Endothelial cell of umbilical vein (primary cell): ENCODE measurements at regions not wholly inside any gene's neighbourhood (a gene's known extent, or its start where the extent isn't known, plus 50 kb on each side); places are given as distances from the start of the nearest gene placed in this dataset.

Source experiments
- BruUV-seq: library from RNA; stranded (reverse); fragments of 400-500 nt; replicated peaks from 2 replicates; lab custom pipeline; 2021; lab: Mats Ljungman, UMichigan
- CTCF ChIA-PET: fragments of 300-600, 350-600 bp; sonication (Branson Sonifier 250); formaldehyde crosslinking; loops from one replicate; lab custom pipeline; 2021; ENCODE audit warnings: antibody characterized with exemption, inconsistent platforms; lab: Charles Lee
- POLR2A ChIA-PET: fragments of 300-600, 350-600 bp; sonication (Branson Sonifier 250); formaldehyde crosslinking; loops from one replicate; lab custom pipeline; 2021; ENCODE audit warnings: antibody characterized with exemption, inconsistent platforms; lab: Charles Lee
- DNase-seq: peaks from one replicate; pipeline ENCODE4 v3.0.0-alpha.2; 2011; ENCODE audit warnings: low read depth, low spot score
- FAIRE-seq: peaks from 2 replicates; lab custom pipeline; 2011; peaks lifted over from hg19 to GRCh38; lab: Jason Lieb, UNC
- H2AFZ ChIP-seq: 2 replicates; pipeline ENCODE4 v1.6.0; 2012; ENCODE audit warnings: low read depth, low read length, control low read depth, inconsistent platforms
- H3K27ac ChIP-seq: 2 replicates; pipeline ENCODE4 v1.5.1; 2011; ENCODE audit warnings: low read depth, mild to moderate bottlenecking, control low read depth, low read length, moderate library complexity; ENCODE audit not compliant: insufficient read depth
- H3K27me3 ChIP-seq, 2 experiments: 2 replicates each; pipeline versions ENCODE4 v1.6.0 to v1.6.1; 2011; ENCODE audit warnings: low read length in 2 of 2, mixed read lengths in 1 of 2; ENCODE audit not compliant: control insufficient read depth in 2 of 2, insufficient read depth in 2 of 2
- H3K36me3 ChIP-seq, 2 experiments: 2 replicates in 1 of 2; 3 replicates in 1 of 2; pipeline ENCODE4 v1.5.1; 2011; ENCODE audit warnings: low read length in 2 of 2, mild to moderate bottlenecking in 1 of 2, moderate library complexity in 1 of 2; ENCODE audit not compliant: control insufficient read depth in 2 of 2, insufficient read depth in 2 of 2; ENCODE audit errors: extremely low read depth in 1 of 2
- H3K4me1 ChIP-seq: 3 replicates; pipeline ENCODE4 v1.5.1; 2011; ENCODE audit warnings: mild to moderate bottlenecking, low read length; ENCODE audit not compliant: control insufficient read depth, insufficient read depth; ENCODE audit errors: extremely low read depth
- H3K4me2 ChIP-seq: 2 replicates; pipeline ENCODE4 v1.6.1; 2011; ENCODE audit warnings: low read length, control low read depth, mixed read lengths; ENCODE audit not compliant: insufficient read depth
- H3K4me3 ChIP-seq, 3 experiments: fragments of 200-600 bp in 1 of 3; sonication (generic), shearing (Covaris generic) in 1 of 3; replicated peaks in 1 of 3; 2 replicates each; pipeline ENCODE4 v1.5.1; 2011 to 2016; ENCODE audit warnings: control low read depth in 3 of 3, low read length in 3 of 3, mild to moderate bottlenecking in 2 of 3, inconsistent platforms in 1 of 3, low read depth in 1 of 3, moderate library complexity in 1 of 3; ENCODE audit not compliant: insufficient read depth in 1 of 3
- H3K79me2 ChIP-seq: 2 replicates; pipeline ENCODE4 v1.6.0; 2012; ENCODE audit warnings: low read length, inconsistent platforms; ENCODE audit not compliant: control insufficient read depth, insufficient read depth
- H3K9ac ChIP-seq: replicated peaks from 2 replicates; pipeline ENCODE3; 2011; ENCODE audit warnings: low read length, control low read depth; ENCODE audit not compliant: insufficient read depth; ENCODE audit errors: extremely low read depth
- H3K9me1 ChIP-seq: replicated peaks from 3 replicates; pipeline ENCODE4 v1.6.0; 2011; ENCODE audit warnings: mild to moderate bottlenecking, low read length; ENCODE audit not compliant: control insufficient read depth, insufficient read depth; ENCODE audit errors: extremely low read depth
- H3K9me3 ChIP-seq: replicated peaks from 2 replicates; pipeline ENCODE4 v1.5.1; 2012; ENCODE audit warnings: low read length, inconsistent platforms; ENCODE audit not compliant: control insufficient read depth, insufficient read depth
- H4K20me1 ChIP-seq: replicated peaks from 2 replicates; pipeline ENCODE3; 2011; ENCODE audit warnings: mild to moderate bottlenecking, low read length; ENCODE audit not compliant: control insufficient read depth, insufficient read depth; ENCODE audit errors: extremely low read depth
- CTCF ChIP-seq, 2 donors: IDR thresholded peaks; 1 replicate in 1 of 2; 2 replicates in 1 of 2; pipeline ENCODE4 v1.5.1; 2011; ENCODE audit warnings: low read length in 2 of 2, mild to moderate bottlenecking in 2 of 2, moderate library complexity in 2 of 2, control low read depth in 1 of 2, inconsistent platforms in 1 of 2, low read depth in 1 of 2; ENCODE audit not compliant: insufficient read depth in 1 of 2; ENCODE audit errors: extremely low read depth in 1 of 2
- EZH2 ChIP-seq: IDR thresholded peaks from 2 replicates; pipeline ENCODE4 v1.6.1; 2012; ENCODE audit warnings: borderline replicate concordance, low read depth, mild to moderate bottlenecking, moderate library complexity, low read length, inconsistent platforms; ENCODE audit not compliant: severe bottlenecking
- FOS ChIP-seq: IDR thresholded peaks from 2 replicates; pipeline ENCODE4 v1.6.1; 2011; ENCODE audit warnings: mild to moderate bottlenecking, low read length, moderate library complexity, borderline replicate concordance; ENCODE audit not compliant: insufficient read depth
- GATA2 ChIP-seq: IDR thresholded peaks from 2 replicates; pipeline ENCODE4 v1.7.0; 2011; ENCODE audit warnings: low read depth, mild to moderate bottlenecking, moderate library complexity, mixed read lengths, low read length; ENCODE audit not compliant: insufficient read length, insufficient read depth
- MAX ChIP-seq: IDR thresholded peaks from 2 replicates; pipeline ENCODE4 v1.6.1; 2011; ENCODE audit not compliant: insufficient read depth, insufficient read length
- MYC ChIP-seq: IDR thresholded peaks from one replicate; pipeline ENCODE4 v1.6.1; 2011; ENCODE audit warnings: mild to moderate bottlenecking, low read depth, low read length
- POLR2A ChIP-seq: IDR thresholded peaks from 2 replicates; pipeline ENCODE4 v1.6.1; 2012; ENCODE audit warnings: low read depth, mild to moderate bottlenecking, control low read depth, low read length
- POLR2AphosphoS5 ChIP-seq: IDR thresholded peaks from 2 replicates; pipeline ENCODE4 v1.6.1; 2012; ENCODE audit warnings: low read depth, mild to moderate bottlenecking, control low read depth, low read length, moderate library complexity; ENCODE audit not compliant: insufficient read depth
- dilution Hi-C: fragments of 300-500 bp; cut with MboI; formaldehyde crosslinking; loops from one replicate; pipeline ENCODE4 v1.15.0; 2019; ENCODE audit warnings: low sequenced_read_pairs; ENCODE audit not compliant: extremely low pct_ligation_motif_present
- intact Hi-C: fragments of 100-400 bp; cut with micrococcal nuclease; formaldehyde crosslinking; loops from one replicate; pipeline ENCODE4 v1.10.0; 2022

DNA sequence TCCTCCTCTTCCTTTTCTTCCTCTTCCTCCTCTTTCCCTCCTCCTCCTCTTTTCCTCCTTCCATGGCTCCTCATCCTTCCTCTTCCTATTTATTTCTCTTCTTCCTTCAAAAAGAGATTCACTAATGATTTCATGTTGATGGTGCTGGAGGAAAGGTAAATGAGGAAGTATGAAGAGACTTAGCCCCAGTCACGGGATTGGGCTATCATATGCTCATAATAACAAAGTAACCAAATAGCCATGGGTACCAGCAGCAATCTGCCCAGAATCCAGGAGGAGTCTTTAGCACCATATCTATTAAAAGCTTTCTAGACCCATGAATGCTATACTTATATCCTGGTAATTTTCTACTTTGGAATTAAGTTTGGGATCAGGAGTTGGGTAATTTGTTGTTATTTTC, 910.9 kb upstream of the MAP3K7 start:
- no peak for DNase-seq
- Histone ChIP-seq H3K9me3 (no peaks in the 10 kb centered on the region), H2AFZ (no peak overlapping the region), H3K9me1 (no peaks in the 10 kb centered on the region), H3K79me2 (no peaks in the 10 kb centered on the region), H4K20me1 (no peaks in the 10 kb centered on the region), H3K4me3 (no peak overlapping the region), H3K9ac (no peak overlapping the region), H3K4me1 (no peaks in the 10 kb centered on the region), H3K36me3 (no peaks in the 10 kb centered on the region), H3K27ac (no peak overlapping the region), H3K4me2 (no peak overlapping the region), H3K27me3 (no peaks in the 10 kb centered on the region)
- BruUV-seq = no TSS peak
- POLR2A ChIA-PET = no interaction called here
- dilution Hi-C loops = no loop called here
- FAIRE-seq = no peak
- no peak for TF ChIP-seq POLR2AphosphoS5
- no peak for TF ChIP-seq MYC
- TF ChIP-seq POLR2A = no peak
- CTCF ChIA-PET = interaction anchor here (1.0 kb wide), 1 partner anchor 12 kb away, joined by 3 read pairs; no protein-coding TSS in a partner anchor
- intact Hi-C loops = no loop called here

DNA sequence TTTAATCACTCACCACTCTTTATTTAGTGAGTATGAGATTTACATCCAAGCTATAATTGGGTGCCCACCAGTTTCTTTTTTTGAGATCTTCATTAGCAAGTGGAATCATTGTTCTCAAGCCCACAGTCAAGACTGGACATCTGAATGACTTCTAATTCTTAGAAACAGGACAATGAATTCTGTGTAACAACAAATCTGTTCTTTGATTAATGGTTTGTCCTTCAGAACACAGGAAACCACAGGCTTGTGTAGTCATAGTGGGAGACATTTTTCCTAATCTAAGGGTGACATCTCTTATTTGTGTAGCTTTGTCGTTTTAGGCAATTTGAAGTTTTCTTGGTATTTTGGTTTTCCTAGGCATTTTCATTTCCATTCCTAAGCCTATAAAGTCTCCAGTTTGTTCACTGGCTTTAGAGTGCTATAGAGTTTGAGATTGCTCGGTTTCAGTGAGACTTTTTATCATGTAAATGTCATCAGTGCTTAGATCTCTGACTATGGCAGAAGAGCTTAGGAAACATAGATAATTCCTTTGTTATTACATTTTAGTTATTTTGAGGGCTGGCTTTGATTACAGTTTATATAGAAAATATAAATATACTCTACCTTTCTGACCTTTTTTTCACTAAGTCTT, 903.9 kb upstream of the MAP3K7 start:
- Histone ChIP-seq H2AFZ (no peak overlapping the region), H3K4me3 (no peak overlapping the region), H3K4me2 (no peak overlapping the region), H3K4me1 (peaks cover 6% of the 10 kb centered on the region), H3K9ac (no peak overlapping the region), H3K9me1 (no peaks in the 10 kb centered on the region), H3K9me3 (no peaks in the 10 kb centered on the region), H4K20me1 (no peaks in the 10 kb centered on the region), H3K36me3 (no peaks in the 10 kb centered on the region), H3K27ac (no peak overlapping the region), H3K79me2 (no peaks in the 10 kb centered on the region), H3K27me3 (no peaks in the 10 kb centered on the region)
- ChIA-PET POLR2A (no interaction called here), CTCF (no interaction called here)
- no TSS peak for BruUV-seq
- DNase-seq (peak; percentile 9), FAIRE-seq (no peak)
- intact Hi-C loops = no loop called here
- TF ChIP-seq MAX = no peak
- no peak for TF ChIP-seq FOS
- peak; percentile 48 for TF ChIP-seq GATA2
- no peak for TF ChIP-seq POLR2AphosphoS5
- no peak for TF ChIP-seq CTCF (IDR thresholded peaks at IDR 0.05; ENCODE audit: extremely low read depth in 1 of 2, insufficient read depth in 1 of 2, low read depth in 1 of 2, low read length in 2 of 2)
- no peak for TF ChIP-seq EZH2
- dilution Hi-C loops = no loop called here
